GM04503 (cell line): ENCODE measurements at regions not wholly inside any gene's neighbourhood (a gene's known extent, or its start where the extent isn't known, plus 50 kb on each side); places are given as distances from the start of the nearest gene placed in this dataset.
"Not testable (repeated sequence)": the region's sequence is repeated elsewhere in the genome, so short reads cannot be mapped to it uniquely, and the experiment has no call there.

Experiments
- DNase-seq: peaks from one replicate; pipeline ENCODE4 v3.0.0-alpha.2; 2012; ENCODE audit warnings: low read depth

DNA sequence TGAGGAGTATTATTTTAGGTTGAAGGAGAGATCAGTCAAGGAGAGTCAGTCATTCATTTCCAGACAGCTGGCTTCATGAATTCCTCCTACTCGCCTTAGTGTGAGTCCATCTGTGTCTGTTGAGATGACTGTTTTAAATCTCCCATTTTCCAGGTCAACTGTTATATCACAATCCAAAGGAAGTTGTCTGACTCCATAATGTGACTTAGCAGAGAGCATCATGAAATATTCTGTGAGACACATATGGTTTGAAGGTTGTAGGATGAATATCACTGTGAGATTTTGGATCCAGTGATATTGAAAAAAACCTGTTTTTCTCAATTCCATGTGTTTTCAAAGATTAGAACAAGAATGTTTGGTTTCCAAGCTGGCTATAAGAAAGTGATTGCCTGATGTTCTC lies 530.2 kb upstream of the MAN1A1 start:
- DNase-seq = no peak

DNA sequence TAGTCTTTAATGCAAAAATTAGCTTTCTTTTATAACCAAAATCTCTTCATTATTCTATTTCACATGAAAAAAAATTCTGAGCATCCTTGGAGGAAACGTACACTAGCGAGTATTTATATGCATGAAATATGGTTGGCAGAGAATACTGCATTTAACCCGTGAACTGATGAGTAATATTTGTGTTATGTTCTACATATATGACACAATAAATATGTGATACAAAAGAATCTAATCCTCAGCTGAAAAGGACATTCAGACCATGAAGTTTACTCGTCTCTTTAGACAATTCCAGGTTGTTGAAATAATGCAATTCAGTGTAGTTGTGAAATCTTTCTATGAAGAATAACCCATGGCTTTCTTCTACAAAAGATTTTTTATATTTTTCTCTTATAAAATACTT lies 524.8 kb upstream of the MAN1A1 start:
- no peak for DNase-seq

DNA sequence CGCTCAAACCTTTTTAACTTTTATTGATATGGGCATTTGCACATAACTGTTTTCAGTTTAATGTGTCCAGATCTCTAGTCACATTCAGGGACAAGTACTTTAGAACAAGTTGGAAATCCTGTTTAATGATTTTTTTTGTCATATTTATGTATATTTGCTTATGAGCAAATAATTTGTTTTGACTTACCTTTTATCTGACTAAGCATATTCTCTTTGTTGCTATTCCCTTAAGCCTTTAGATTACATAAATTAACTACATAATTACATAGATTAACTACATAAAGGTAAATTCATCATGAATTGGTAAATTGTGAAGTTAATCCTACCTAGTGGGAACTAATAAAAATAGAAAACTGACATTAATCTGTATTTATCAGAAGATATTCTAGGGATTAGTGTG lies 523.5 kb upstream of the MAN1A1 start:
- no peak for DNase-seq

DNA sequence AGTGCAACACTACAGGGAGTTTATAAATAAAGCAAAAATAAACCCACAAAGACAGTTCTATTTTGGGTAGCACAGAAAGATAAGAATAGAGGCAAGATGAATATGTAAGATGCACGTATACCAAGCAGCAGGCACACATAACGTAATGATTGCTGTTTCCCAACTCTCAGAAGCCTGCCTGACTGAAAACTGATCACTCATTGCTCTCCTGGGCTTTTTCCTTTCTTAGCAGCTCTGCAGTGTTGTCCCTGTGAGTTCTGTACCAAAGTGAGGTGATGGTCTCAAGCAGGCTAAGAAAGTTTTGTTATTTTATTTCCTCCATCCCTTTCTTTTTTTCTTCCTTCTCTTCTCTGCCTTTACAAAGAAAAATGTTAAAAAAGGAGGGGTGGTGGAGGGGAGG lies 522.0 kb upstream of the MAN1A1 start:
- DNase-seq = no peak

DNA sequence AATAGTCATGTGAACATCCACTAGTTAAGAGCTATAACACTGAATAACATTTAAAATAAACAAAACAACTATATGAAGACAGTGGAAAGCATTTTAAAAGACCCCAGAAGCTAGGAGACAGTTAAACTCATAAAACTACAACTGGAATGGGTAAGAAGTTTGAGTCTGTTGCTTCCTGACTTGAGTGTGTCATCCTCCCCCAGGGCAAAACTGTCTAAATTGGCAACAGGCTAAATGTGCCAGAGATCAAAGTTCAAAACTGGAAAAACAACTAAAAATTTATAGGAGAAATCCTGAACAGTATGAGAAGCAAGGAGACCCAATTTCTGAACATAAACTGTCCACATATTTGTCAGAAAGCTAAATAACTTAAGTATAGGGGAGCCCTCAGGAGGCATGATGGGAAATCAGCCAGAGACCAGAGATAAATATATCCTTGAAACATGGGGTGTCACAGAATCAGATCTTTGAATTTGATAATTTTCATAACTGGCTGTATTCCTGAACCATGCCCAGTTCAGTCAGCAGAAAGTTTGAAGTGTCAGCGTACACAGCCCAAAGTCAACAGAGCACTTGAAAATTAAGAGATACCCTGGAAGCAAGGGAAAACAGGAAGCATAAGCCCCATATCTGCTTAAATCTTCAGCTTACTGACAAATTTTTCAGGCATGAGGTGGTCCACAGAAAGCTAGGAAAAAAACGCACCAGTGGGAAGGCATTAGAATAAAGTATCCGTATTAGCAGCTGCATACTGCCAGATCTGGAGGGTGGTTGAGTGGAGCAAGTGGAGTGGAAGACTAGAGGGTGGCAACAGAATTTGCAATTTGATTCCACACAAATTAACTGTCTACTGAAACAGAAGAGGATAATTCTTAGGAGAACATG lies 516.1 kb upstream of the MAN1A1 start:
- DNase-seq = no peak

DNA sequence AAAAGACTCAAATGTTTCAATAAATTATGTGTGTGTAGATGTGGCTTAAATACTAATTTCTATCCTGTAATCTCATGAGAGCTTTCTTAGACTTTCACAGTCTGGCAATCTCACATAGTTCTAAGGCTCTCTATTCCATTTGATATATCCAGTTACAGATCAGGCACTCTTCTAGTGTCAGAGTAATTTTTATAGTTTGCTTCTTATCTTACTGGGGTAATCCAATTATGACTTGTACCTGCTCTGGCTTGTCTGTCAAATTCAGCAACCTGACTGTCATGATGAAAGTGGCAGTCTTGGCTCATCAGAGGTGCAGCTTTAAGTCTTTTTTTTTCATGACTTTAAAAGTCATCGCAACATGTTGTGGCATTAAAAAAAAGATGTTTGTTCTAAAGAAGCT lies 513.2 kb upstream of the MAN1A1 start:
- no peak for DNase-seq

DNA sequence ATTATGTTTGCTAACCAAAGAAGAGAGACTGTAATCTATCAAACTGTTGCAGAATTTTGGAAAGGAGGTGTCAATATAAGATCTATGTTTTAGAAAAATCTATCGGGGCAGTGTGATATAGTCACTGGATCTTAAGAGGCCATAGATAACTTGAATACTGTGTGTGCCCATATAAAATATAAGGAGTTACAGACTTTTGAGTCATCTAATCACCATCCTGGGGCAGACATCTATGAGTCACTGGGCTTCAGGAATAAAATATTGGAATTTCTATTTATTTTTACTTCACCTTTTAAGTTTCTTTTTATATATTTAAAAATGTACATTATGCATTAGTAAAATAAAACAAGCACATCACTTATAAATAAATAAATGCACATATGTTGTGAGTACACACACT lies 509.3 kb upstream of the MAN1A1 start:
- no peak for DNase-seq

DNA sequence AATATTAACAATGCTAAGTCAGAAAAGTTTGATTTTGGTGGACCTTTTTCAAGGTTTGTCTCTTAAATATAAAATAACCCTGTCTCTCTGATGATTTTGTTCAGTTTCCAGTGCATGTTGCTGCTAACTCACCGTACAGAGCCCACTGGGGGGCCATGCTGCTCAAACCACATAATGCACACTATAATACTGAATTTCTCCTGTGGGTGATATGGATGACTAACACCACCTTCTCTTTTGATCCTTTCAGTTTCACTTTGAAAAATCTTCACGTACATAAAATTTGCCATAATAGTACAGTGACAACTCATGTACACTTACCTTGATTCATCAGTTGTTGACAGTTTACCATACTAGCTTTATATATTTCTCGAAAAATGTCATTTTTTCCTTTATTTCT lies 506.6 kb upstream of the MAN1A1 start:
- no peak for DNase-seq

DNA sequence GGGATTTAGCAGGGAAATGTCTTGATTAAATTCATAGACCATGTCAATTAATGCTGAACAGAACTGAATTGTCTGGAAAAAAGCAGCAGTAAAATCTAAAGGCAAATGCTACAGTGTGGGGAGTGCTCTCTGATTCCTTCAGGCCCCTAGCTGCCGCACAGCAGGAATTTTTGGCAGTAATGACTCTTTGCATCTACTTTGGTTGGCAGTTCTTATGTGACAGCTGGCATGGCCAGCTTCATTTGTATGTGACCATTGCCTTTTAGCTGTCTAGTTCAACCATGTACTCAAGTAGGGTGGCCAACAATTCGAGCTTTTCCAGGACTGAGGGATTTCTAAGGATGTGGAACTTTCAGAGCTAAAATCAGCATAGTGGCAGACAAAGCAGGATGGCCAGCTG lies 499.1 kb upstream of the MAN1A1 start:
- no peak for DNase-seq

DNA sequence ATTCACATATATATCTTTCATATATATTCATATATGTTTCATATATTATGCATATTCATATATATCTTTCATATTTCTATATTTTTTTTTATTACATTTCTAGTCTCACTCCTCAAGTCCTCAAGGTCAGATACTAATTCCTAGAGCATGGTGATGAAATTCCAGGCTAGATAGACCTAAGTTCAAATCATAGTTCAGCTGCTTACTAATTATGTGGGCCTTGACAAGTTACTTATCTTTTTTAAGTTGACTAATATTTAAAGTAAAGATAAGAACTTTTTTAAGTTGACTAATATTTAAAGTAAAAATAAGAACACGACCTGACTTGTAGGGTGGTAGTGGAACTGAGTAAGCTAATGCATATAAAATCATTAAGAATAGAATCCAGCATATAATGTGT lies 495.6 kb upstream of the MAN1A1 start:
- no peak for DNase-seq

DNA sequence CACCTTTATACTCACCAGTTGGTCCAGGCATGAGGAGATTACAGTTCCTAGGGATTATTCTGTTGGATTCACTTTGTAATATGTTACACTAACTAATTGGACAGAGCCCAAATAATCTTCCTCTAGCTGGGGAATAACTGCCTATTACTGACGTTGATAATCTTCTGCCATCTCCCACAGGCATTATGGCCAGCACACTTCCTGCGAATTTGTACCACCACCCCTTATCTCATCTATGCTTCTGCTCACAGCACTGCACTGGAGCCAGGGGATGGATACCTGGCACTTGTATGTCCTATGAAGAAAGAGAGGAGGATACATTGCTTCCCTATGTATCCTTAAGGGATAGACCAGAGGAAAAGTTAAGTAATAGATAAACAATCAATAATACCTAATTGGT lies 494.8 kb upstream of the MAN1A1 start:
- DNase-seq = no peak

DNA sequence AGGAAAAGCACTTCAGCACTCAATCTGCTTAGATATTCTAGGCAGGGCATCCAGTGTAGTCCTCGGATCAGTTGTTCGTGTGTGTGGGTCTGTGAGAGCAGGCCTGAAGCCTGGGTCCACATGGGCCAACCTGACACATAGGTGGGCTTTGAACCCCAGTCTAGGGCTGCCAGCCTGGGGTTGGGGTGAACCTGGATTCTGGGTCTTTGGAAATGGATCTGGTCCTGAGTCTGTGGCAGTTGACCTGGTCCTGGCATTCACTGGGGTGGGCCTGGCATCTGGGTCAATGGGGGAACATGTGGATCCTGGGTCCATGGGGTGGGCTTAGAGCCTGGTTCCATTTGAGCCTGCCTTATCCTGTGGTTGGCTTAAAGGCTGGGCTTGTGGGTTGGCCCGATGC lies 492.6 kb upstream of the MAN1A1 start:
- DNase-seq = no peak

DNA sequence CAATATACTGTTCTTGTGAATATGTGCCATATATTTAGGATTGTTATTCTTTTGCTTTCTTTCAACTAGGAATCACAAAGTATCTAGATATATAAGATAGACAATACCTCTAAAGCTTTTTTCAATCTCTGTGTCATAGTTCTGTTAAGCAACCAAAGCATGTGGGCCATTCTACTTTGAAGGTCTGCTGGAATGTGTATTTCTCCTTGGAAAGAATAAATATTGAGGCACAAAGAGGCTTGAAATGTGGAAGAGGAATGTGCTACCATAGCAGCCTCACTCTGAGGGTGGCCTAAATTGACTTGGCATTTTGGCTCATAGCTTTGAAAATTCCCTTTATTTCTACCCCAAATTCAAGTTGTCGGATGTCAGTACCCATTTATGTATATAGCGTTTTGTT lies 488.5 kb upstream of the MAN1A1 start:
- no peak for DNase-seq

DNA sequence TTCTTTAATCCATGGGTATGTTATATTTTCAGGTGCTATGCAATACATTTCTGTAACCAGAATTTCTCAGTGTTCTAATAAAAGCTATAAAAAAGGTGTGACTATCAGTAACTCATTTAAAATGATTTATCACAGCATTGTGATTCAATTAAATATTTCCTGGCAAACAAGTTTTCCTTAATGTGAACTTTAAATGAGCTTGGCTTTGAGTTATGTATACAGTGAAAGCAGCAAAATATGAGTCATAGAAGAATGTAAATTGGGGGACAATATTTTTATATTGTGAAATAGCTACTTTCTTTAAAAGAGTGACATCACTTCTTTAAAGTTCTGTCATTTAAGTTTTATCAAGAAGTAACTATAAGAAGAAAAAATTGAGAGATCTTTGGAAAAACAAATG lies 484.9 kb upstream of the MAN1A1 start:
- DNase-seq = no peak

DNA sequence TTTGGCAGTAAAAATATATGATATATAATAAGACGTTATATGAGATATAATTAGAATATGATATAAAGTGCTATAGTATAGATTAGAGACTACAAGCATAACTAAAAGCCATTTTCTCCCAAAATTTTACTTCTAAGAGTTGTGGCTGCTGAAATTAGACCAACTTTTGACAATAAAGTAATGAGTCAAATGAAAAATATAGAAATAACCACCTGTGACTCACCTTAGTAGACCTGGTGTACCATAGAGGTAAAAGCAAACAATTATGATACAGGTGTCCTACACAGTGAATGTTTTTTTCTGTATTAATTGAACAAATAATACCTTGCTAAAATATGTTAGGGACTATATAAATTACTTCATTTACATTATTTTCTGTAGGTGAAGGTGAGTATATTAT lies 482.9 kb upstream of the MAN1A1 start:
- DNase-seq = no peak

DNA sequence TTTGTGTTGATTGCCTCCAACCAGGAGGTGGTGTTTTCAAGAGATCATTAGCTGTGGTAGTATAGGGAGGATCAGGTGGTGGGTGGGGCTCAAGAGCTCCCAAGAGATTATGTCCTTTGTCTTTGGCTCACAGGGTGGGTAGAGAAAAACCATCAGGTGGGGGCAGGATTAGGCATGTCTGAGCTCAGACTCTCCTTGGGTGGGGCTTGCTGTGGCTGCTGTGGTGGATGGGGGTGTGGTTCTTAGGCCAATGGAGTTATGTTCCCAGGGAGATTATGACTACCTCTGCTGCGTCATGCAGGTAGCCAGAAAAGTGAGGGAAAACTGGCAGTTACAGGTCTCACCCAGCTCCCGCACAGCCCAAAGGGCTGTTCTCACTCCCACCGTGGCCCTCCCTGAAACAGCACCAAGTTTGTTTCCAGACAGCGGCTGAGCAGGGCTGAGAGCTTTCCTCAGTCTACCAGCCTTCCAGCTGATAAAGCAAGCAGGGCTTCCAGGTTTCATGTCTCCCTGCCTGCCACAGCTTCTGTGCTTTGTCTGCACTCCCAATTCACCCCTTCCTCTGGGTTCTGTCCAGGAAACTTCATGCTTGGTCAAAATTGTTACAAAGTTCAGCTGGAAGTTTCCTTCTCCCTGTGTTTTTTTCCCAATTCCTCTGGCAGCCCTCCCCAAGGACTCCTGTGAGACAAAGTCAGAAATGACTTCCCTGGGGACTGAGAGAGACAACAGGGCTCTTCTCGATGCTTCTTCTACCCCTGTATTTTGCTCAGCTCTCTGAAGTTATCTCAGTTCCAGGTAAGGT lies 481.1 kb upstream of the MAN1A1 start:
- no peak for DNase-seq

DNA sequence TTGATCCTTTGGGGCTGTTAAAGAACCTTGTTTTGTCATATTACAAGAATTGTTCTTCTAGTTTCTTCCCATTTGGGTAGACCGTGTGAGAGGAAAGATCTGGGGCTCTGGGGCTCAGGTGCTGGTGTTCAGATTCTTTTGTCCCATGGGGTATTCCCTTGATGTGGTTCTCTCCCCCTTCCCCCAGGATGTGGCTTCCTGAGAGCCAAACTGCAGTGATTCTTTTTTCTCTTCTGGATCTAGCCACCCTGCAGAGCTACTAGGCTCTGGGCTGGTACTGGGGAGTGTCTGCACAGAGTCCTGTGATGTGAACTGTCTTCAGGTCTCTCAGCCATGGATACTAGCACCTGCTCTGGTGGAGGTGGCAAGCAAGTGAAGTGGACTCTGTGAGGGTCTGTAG lies 480.5 kb upstream of the MAN1A1 start:
- DNase-seq = no peak

DNA sequence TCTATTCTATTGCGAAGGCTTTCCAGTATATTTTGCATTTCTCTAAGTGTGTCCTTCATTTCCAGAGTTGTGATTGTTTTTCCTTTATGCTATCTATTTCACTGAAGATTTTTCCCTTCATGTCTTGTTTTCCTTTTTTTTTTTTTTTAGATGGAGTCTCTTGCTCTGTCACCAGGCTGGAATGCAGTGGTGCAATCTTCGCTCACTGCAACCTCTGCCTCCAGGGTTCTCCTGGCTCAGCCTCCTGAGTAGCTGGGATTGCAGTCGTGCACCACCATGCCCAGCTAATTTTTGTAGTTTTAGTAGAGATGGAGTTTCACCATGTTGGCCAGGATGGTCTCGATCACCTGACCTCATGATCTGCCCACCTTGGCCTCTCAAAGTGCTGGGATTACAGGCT lies 479.9 kb upstream of the MAN1A1 start:
- not testable (repeated sequence) for DNase-seq

DNA sequence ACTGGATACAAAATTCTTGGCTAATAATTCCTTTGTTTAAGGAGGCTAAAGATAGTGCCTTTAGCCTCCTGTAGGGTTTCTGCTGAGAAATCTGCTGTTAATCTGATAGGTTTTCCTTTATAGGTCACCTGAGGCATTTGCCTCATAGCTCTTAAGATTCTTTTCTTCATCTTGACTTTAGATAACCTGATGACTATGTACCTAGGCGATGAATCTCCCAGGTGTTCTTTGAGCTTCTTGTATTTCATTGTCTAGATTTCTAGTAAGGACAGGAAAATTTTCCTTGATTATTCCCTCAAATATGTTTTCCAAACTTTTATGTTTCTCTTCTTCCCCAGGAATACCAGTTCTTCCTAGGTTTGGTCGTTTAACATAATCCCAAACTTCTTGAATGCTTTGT lies 479.4 kb upstream of the MAN1A1 start:
- DNase-seq = no peak

DNA sequence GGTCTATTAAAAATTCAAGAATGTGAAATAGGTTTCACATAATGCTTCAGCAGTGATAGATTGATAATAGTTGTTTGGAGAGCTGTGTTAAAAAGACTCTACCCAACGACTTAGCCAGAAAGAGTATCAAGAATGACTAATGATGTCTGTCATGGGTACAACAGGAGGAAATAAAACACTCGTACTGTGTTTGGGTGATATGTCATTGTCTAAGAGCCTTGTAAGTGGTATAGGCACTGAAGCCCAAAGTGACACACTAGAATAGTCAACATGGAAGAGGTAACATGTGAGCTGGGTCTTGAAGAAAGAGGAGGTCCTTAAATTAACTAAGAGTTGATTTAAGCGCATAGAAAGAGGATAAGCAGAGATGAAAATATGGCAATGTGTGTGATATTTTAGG lies 471.8 kb upstream of the MAN1A1 start:
- no peak for DNase-seq

DNA sequence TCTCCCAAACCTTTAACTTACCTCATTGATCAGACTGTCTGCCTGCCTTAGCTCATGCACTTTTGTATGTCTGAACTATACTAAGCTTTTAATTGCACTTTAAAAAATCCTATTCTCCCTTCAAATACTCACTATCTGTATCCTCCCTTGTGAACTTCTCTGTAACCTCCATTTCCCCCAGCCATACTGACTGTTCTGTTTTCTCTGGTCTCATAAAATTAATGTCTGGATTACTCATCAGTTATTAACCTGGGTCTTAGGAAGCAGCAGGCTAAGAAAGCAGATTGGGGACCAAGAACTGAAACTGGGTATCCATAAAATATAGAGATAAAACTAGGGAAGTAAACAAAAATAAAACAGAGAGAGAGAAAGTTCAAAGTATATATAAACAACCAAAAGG lies 469.3 kb upstream of the MAN1A1 start:
- DNase-seq = no peak

DNA sequence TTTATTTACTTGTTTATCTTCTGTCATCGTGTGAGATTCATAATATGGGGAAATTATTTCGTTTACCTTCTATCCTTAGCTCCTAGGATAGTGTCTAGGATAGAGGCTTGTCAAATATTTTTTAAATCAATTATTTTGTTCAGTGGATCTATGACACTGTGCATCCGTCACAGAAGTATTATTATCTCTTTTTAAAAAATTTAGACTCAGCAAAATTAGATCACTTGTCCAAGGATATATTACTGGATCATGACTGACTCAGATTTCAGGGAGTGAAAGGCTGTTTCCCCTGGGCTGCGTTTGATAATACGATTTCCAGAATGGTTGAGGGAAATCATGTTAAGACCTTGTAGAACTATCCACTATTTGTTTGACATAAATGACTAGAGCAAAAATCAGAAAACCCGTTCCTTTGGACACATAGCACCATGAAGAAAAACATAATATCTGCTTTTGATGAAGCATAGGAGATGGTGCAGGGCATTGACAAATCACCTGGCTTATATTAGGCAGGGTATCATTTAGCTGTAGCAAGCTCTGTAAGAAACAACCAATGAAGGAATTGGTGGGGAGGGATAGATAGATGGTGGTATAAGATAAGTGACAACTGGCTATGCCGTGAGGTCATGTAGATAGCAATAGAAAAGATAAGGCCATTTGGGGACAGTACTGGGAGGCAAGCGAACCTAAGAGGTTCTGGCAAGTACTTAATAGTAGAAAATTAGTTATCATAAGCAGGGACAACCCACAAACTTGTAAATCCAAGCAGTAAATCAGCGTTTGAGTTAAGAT lies 465.2 kb upstream of the MAN1A1 start:
- DNase-seq = no peak

DNA sequence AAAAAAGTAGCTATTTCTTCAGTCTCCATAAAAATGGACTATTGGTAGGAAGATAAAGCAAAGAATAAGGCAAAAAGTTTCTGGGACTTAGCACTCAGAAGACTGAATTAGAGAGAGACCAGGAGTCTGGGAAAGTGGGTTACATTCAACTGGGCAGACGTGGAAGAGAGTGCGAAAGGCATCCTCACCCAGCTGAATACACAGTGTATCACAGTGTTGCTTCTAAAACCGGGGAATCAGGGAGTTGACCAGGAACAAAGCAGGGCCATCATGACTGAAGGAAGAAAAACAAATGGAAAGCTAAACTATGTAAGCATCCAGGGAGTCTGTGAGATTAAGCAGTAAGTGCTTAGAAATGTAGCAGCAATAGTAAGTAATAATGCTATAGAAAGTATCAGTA lies 452.9 kb upstream of the MAN1A1 start:
- no peak for DNase-seq
